Body of pancreas (tissue), 4 donors: ENCODE measurements at regions not wholly inside any gene's neighbourhood (a gene's known extent, or its start where the extent isn't known, plus 50 kb on each side); places are given as distances from the start of the nearest gene placed in this dataset.

ENCODE experiments used
- POLR2A ChIP-seq, 3 donors: fragments of 450-650 bp; IDR thresholded peaks; one replicate each; pipeline ENCODE4 v1.6.1; 2016; ENCODE audit warnings: antibody characterized with exemption in 3 of 3, mild to moderate bottlenecking in 2 of 3
- TF ChIP-seq, protein P1 (sequence below), 7 experiments: fragments of 450-650 bp in 4 of 7; fragments of 200-600 bp in 3 of 7; sonication (generic) in 3 of 7; IDR thresholded peaks; one replicate each; pipeline ENCODE4 v1.5.1; 2016 to 2019; ENCODE audit warnings: antibody characterized with exemption in 7 of 7

DNA sequence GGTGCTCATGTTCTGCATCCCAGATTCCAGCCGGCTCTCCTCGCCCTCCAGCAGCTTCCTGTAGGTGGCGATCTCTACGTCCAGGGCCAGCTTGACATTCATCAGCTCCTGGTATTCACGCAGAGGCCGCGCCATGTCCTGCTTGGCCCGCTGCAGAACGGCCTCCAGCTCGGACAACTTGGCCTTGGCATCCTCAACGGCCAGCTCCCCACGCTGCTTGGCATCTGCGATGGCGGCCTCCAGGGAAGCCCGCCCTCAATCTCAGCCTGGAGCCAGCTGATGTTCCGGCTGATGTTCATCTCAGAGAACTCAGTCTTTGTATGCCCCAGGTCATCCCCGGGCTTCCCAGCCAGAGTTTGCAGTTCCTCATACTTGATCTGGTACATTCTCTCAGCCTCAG is 431.8 kb upstream of the DIPK2B start:
- TF ChIP-seq, protein P1, sequence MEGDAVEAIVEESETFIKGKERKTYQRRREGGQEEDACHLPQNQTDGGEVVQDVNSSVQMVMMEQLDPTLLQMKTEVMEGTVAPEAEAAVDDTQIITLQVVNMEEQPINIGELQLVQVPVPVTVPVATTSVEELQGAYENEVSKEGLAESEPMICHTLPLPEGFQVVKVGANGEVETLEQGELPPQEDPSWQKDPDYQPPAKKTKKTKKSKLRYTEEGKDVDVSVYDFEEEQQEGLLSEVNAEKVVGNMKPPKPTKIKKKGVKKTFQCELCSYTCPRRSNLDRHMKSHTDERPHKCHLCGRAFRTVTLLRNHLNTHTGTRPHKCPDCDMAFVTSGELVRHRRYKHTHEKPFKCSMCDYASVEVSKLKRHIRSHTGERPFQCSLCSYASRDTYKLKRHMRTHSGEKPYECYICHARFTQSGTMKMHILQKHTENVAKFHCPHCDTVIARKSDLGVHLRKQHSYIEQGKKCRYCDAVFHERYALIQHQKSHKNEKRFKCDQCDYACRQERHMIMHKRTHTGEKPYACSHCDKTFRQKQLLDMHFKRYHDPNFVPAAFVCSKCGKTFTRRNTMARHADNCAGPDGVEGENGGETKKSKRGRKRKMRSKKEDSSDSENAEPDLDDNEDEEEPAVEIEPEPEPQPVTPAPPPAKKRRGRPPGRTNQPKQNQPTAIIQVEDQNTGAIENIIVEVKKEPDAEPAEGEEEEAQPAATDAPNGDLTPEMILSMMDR (IDR thresholded peaks at IDR 0.05) = no peak
- TF ChIP-seq POLR2A (IDR thresholded peaks at IDR 0.05) = no peak
